Kidney (tissue), 13 donors: ENCODE measurements at regions not wholly inside any gene's neighbourhood (a gene's known extent, or its start where the extent isn't known, plus 50 kb on each side); places are given as distances from the start of the nearest gene placed in this dataset.
A peak's percentile ranks its signal among the peaks of the same experiment; 100 is the strongest.

Source experiments
- DNase-seq, 5 donors: peaks; one replicate each; pipeline ENCODE4 v3.0.0-alpha.2; 2013 to 2020
- FAIRE-seq: peaks from 2 replicates; lab custom pipeline; 2012; peaks lifted over from hg19 to GRCh38; lab: Jason Lieb, UNC
- H3K27ac ChIP-seq, 2 donors: one replicate each; pipeline ENCODE4 v1.7.0; 2013; ENCODE audit warnings: low read depth in 2 of 2, low read length in 2 of 2, inconsistent platforms in 1 of 2
- H3K27me3 ChIP-seq: one replicate; pipeline ENCODE4 v1.7.1; 2013; ENCODE audit warnings: low read length, inconsistent platforms; ENCODE audit not compliant: control insufficient read depth, insufficient read depth
- H3K36me3 ChIP-seq, 3 donors: one replicate each; pipeline versions ENCODE4 v1.7.0 to v1.7.1; 2013; ENCODE audit warnings: low read length in 3 of 3, control low read depth in 1 of 3, inconsistent platforms in 1 of 3; ENCODE audit not compliant: insufficient read depth in 3 of 3, control insufficient read depth in 2 of 3
- H3K4me1 ChIP-seq, 3 donors: one replicate each; pipeline versions ENCODE4 v1.7.0 to v1.7.1; 2013; ENCODE audit warnings: low read length in 3 of 3, inconsistent platforms in 1 of 3, low read depth in 1 of 3; ENCODE audit not compliant: control insufficient read depth in 2 of 3, insufficient read depth in 2 of 3
- H3K4me3 ChIP-seq, 3 donors: one replicate each; pipeline versions ENCODE4 v1.7.0 to v1.8.1; 2013; ENCODE audit warnings: low read length in 3 of 3, control low read depth in 1 of 3, inconsistent platforms in 1 of 3
- H3K9ac ChIP-seq, 3 donors: one replicate each; pipeline versions ENCODE4 v1.7.0 to v1.7.1; 2013; ENCODE audit warnings: low read length in 3 of 3, control low read depth in 1 of 3, inconsistent platforms in 1 of 3
- H3K9me3 ChIP-seq, 3 donors: one replicate each; pipeline versions ENCODE4 v1.7.0 to v1.7.1; 2013; ENCODE audit warnings: low read length in 3 of 3, control low read depth in 1 of 3, inconsistent platforms in 1 of 3; ENCODE audit not compliant: control insufficient read depth in 2 of 3, insufficient read depth in 1 of 3
- intact Hi-C: fragments of 100-400 bp; cut with DNase I; formaldehyde crosslinking; loops from one replicate; pipeline ENCODE4 v1.11.1; 2022
- TF ChIP-seq, protein P1 (sequence below): IDR thresholded peaks from 3 replicates; pipeline ENCODE4 v1.5.1; 2012; ENCODE audit warnings: mild to moderate bottlenecking, moderate library complexity, borderline replicate concordance; ENCODE audit not compliant: insufficient read depth; ENCODE audit errors: extremely low read depth
- donor health status: control.
- donor health status: control.
- donor health status: control.
- donor health status: control.
- donor health status: control.
- donor health status: DM: yes; HTN: yes; CAD: no.
- donor health status: Normal renal cell carcinoma (clear cell type).

DNA sequence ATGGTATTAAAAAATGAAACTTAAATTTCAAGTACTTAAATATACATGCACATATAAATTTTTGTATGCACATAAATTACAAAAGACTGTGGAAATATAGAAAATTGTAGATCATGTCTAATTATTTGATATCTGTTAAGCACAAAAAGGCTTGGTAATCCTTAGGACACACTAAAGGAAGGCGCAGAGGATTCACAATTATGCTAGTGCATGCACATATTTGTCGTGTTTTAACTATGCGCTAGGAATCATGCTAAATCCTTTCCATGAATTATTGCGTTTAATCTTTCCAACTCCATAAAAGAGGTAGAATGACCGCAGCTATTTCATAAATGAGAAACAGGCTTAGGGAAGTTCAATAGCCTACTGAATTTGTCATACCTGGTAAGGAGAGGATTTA, 244.1 kb upstream of the ITGA1 start:
- FAIRE-seq: no peak
- no peaks in the 10 kb centered on the region for H3K9me3 ChIP-seq
- H3K9ac ChIP-seq: no peak overlapping the region
- TF ChIP-seq, protein P1, sequence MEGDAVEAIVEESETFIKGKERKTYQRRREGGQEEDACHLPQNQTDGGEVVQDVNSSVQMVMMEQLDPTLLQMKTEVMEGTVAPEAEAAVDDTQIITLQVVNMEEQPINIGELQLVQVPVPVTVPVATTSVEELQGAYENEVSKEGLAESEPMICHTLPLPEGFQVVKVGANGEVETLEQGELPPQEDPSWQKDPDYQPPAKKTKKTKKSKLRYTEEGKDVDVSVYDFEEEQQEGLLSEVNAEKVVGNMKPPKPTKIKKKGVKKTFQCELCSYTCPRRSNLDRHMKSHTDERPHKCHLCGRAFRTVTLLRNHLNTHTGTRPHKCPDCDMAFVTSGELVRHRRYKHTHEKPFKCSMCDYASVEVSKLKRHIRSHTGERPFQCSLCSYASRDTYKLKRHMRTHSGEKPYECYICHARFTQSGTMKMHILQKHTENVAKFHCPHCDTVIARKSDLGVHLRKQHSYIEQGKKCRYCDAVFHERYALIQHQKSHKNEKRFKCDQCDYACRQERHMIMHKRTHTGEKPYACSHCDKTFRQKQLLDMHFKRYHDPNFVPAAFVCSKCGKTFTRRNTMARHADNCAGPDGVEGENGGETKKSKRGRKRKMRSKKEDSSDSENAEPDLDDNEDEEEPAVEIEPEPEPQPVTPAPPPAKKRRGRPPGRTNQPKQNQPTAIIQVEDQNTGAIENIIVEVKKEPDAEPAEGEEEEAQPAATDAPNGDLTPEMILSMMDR: no peak
- no peak overlapping the region for H3K27ac ChIP-seq
- H3K4me1 ChIP-seq: no peaks in the 10 kb centered on the region
- no peak overlapping the region for H3K4me3 ChIP-seq
- no peak for DNase-seq
- no peaks in the 10 kb centered on the region for H3K27me3 ChIP-seq
- H3K36me3 ChIP-seq: no peaks in the 10 kb centered on the region
- intact Hi-C loops: no loop called here

DNA sequence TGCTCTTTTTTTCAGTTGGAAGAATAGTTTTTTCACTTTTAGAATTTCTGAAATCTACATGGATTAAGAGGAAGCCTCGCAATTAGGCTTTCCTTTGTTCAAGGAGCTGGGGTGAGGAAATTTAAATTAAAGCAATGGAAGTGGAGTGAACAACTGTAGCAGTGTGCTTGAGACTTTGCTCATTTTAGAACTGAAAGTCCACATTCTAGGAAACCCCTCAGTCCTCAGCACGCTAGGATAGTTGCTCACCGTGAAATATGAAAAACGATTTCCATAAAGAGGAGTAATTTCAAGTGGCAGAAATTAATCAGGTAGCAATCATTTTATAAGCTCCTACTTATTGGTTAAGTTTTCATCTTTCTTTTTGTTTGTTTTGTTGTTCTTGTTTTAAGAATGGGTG, 243.0 kb upstream of the ITGA1 start:
- no peak overlapping the region for H3K27ac ChIP-seq
- H3K4me3 ChIP-seq: no peak overlapping the region
- no peak for FAIRE-seq
- H3K36me3 ChIP-seq: no peaks in the 10 kb centered on the region
- no peak for DNase-seq
- no peaks in the 10 kb centered on the region for H3K4me1 ChIP-seq
- H3K9ac ChIP-seq: no peak overlapping the region
- no peaks in the 10 kb centered on the region for H3K9me3 ChIP-seq
- TF ChIP-seq, protein P1: no peak
- intact Hi-C loops: no loop called here
- no peaks in the 10 kb centered on the region for H3K27me3 ChIP-seq

DNA sequence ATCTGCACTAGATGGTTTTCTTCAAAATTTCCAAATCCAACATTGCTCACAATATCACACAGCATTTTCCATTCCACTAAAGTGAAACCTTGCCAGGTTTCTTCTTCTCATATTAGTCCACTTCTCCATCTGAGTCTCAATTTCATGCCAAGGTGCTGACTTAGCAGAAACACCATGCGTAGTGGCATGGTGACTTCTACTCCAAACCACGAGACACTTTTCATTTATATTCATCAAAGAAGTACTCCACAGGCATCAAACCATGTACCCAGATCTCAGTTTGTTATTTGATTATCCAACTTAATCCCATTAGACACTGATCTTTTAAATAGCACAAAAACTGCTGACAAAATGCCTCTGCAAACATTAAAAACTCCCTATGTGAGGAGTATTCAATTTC, 233.4 kb upstream of the ITGA1 start:
- TF ChIP-seq, protein P1: no peak
- no peaks in the 10 kb centered on the region for H3K9me3 ChIP-seq
- DNase-seq (no peak), FAIRE-seq (no peak)
- H3K4me1 ChIP-seq: no peaks in the 10 kb centered on the region
- no peaks in the 10 kb centered on the region for H3K27me3 ChIP-seq
- no peak overlapping the region for H3K27ac ChIP-seq
- no peak overlapping the region for H3K4me3 ChIP-seq
- intact Hi-C loops: no loop called here
- no peaks in the 10 kb centered on the region for H3K36me3 ChIP-seq
- no peak overlapping the region for H3K9ac ChIP-seq

DNA sequence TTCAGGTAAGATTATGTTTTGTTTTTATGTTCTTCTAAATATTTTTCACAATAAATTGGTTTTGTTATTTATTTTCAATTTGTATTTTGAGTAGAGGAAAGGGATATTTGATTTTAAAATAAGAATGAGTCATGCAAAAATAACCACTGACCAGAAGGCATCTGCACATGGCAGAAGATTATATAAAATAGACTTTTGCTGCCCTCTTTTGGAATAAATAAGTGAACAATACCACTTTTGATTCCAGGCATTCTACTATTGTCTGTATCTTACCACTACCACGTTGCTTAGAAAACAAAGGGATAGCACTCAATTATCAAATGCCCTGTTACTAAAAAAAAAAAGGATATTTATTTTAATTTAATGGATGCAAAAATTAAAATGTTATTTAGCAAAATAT, 227.3 kb upstream of the ITGA1 start:
- no peak overlapping the region for H3K27ac ChIP-seq
- H3K4me3 ChIP-seq: no peak overlapping the region
- TF ChIP-seq, protein P1: no peak
- H3K9me3 ChIP-seq: no peaks in the 10 kb centered on the region
- intact Hi-C loops: no loop called here
- FAIRE-seq (peak; percentile 44), DNase-seq (peak in 2 of 5 donors; percentile 15 to 20)
- H3K9ac ChIP-seq: no peak overlapping the region
- no peaks in the 10 kb centered on the region for H3K4me1 ChIP-seq
- H3K36me3 ChIP-seq: no peaks in the 10 kb centered on the region
- H3K27me3 ChIP-seq: no peaks in the 10 kb centered on the region
